ENCODE measurements at regions not wholly inside any gene's neighbourhood (a gene's known extent, or its start where the extent isn't known, plus 50 kb on each side); places are given as distances from the start of the nearest gene placed in this dataset.

DNA sequence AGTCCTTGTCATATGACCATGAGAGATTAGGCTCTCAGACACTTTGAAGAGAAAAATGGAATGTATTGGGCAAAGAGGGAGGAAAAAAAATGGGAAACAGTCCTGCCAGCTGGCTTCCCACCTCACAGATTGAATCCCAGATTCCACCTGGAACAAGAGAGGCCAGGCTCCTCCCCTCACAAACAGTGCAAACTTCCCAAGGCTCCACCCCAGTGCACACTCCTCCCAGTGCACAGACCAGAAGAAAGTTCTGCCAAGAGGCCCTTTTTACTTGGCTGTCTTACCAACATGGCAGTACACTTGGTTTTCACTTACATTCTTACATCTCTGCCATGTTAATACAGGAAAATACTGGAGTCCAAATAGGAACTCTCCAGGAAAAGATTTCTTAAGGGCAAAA lies 202.3 kb downstream of the AHR start:
- TF ChIP-seq GATA2 (IDR thresholded peaks at IDR 0.05; ENCODE audit: low read depth, low read length) (no peak), GATA3 (IDR thresholded peaks at IDR 0.05; ENCODE audit: low read depth, low read length) (no peak)
